ENCODE measurements at regions not wholly inside any gene's neighbourhood (a gene's known extent, or its start where the extent isn't known, plus 50 kb on each side); places are given as distances from the start of the nearest gene placed in this dataset.
"Not testable (repeated sequence)": the region's sequence is repeated elsewhere in the genome, so short reads cannot be mapped to it uniquely, and the experiment has no call there.

- H3K9me3 ChIP-seq = no peaks in the 10 kb centered on the region
- H3K36me3 ChIP-seq (ENCODE audit: low read depth) = no peaks in the 10 kb centered on the region
- no peak overlapping the region for H3K4me3 ChIP-seq
- no peak for TF ChIP-seq CTCF (IDR thresholded peaks at IDR 0.05)
- ATAC-seq (no peak), DNase-seq (no peak)
- H3K4me1 ChIP-seq (ENCODE audit: low read depth) = no peaks in the 10 kb centered on the region
- intact Hi-C loops (cut with DNase I, micrococcal nuclease) = no loop called here
These were observed 218.1 kb upstream of the MCHR2 start for GRCh38 chr6:100212131-100212530.

- no peak for ATAC-seq
- Histone ChIP-seq H3K36me3 (ENCODE audit: low read depth) (no peaks in the 10 kb centered on the region), H3K4me1 (ENCODE audit: low read depth) (no peaks in the 10 kb centered on the region), H3K9me3 (no peaks in the 10 kb centered on the region), H3K4me3 (no peak overlapping the region)
- intact Hi-C loops (cut with DNase I, micrococcal nuclease) = no loop called here
- DNase-seq = no peak
- no peak for TF ChIP-seq CTCF (IDR thresholded peaks at IDR 0.05)
These were observed 216.4 kb upstream of the MCHR2 start for GRCh38 chr6:100210137-100211117.

- Histone ChIP-seq H3K9me3 (no peaks in the 10 kb centered on the region), H3K4me3 (no peak overlapping the region), H3K4me1 (ENCODE audit: low read depth) (no peaks in the 10 kb centered on the region), H3K36me3 (ENCODE audit: low read depth) (no peaks in the 10 kb centered on the region)
- no peak for ATAC-seq
- no peak for DNase-seq
- no peak for TF ChIP-seq CTCF (IDR thresholded peaks at IDR 0.05)
- intact Hi-C loops (cut with DNase I, micrococcal nuclease) = no loop called here
These were observed 215.5 kb upstream of the MCHR2 start for GRCh38 chr6:100209323-100210136.

- Histone ChIP-seq H3K36me3 (ENCODE audit: low read depth) (no peaks in the 10 kb centered on the region), H3K4me3 (no peak overlapping the region), H3K9me3 (no peaks in the 10 kb centered on the region), H3K4me1 (ENCODE audit: low read depth) (no peaks in the 10 kb centered on the region)
- no peak for TF ChIP-seq CTCF (IDR thresholded peaks at IDR 0.05)
- DNase-seq = no peak
- intact Hi-C loops (cut with DNase I, micrococcal nuclease) = no loop called here
- ATAC-seq = no peak
These were observed 209.4 kb upstream of the MCHR2 start for GRCh38 chr6:100203400-100203799.

- Histone ChIP-seq H3K36me3 (ENCODE audit: low read depth) (no peaks in the 10 kb centered on the region), H3K4me3 (no peak overlapping the region), H3K9me3 (no peaks in the 10 kb centered on the region), H3K4me1 (ENCODE audit: low read depth) (no peaks in the 10 kb centered on the region)
- DNase-seq (no peak), ATAC-seq (no peak)
- no peak for TF ChIP-seq CTCF (IDR thresholded peaks at IDR 0.05)
- intact Hi-C loops (cut with DNase I, micrococcal nuclease) = no loop called here
These were observed 208.6 kb upstream of the MCHR2 start for GRCh38 chr6:100202417-100203194.

GRCh38 chr6:100196214-100196982 is 202.4 kb upstream of the MCHR2 start:
- H3K36me3 ChIP-seq (ENCODE audit: low read depth); H3K4me3 ChIP-seq; DNase-seq; intact Hi-C loops (cut with DNase I, micrococcal nuclease); H3K9me3 ChIP-seq; ATAC-seq; H3K4me1 ChIP-seq (ENCODE audit: low read depth): not testable (repeated sequence)

- H3K36me3 ChIP-seq (ENCODE audit: low read depth); ATAC-seq; DNase-seq; intact Hi-C loops (cut with DNase I, micrococcal nuclease); H3K4me1 ChIP-seq (ENCODE audit: low read depth); H3K9me3 ChIP-seq; H3K4me3 ChIP-seq: not testable (repeated sequence)
These were observed 201.2 kb upstream of the MCHR2 start for GRCh38 chr6:100195244-100195643.

All from mucosa of descending colon (tissue), 3 donors.